ENCODE measurements at regions not wholly inside any gene's neighbourhood (a gene's known extent, or its start where the extent isn't known, plus 50 kb on each side); places are given as distances from the start of the nearest gene placed in this dataset.
A peak's percentile ranks its signal among the peaks of the same experiment; 100 is the strongest.

DNA sequence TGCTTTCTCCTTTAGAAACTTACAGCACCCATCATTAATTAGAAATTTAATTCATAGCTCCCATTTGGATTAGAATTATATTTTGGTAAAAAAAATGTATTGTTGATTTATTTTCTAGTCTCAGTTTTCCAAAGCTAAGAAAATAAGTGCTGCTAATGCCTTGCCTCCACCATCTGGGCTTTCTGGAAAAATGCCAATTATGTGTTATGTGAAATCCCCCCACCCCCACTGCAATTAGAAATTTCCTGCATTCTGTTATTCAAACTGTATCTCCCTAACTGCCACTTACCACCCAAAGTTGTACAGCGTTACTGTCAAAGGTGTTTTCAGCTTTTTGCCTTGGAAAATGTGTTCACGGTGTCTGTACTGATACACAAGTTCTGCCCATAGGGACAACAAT is 617.2 kb upstream of the UBE2E2 start:
- no peak for ATAC-seq

DNA sequence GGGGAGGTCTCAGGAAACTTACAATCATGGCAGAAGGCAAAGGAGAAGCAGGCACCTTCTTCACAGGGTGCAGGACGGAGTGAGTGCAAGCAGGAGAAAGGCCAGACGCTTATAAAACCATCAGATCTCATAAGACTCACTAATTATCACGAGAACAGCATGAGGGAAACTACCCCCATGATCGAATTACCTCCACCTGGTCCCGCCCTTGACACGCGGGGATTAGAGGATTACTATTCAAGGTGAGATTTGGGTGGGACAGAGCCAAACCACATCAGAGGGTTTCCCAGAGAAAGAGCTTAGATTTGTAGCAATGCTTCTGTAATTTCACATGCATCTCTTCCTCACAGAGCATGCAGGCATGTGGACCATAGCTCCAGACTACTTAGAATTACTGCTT is 615.7 kb upstream of the UBE2E2 start:
- H3K27me3 ChIP-seq (ENCODE audit: low read length) = no peaks in the 10 kb centered on the region
- no peak overlapping the region for H3K4me3 ChIP-seq (ENCODE audit: low read length)
- no peaks in the 10 kb centered on the region for H3K9me2 ChIP-seq (replicated peaks; ENCODE audit: low read length)
- H3K27ac ChIP-seq (ENCODE audit: low read length) = no peak overlapping the region
- H2AFZ ChIP-seq (ENCODE audit: low read length) = no peak overlapping the region
- no peaks in the 10 kb centered on the region for H3K36me3 ChIP-seq (ENCODE audit: low read depth, low read length)
- H3K4me1 ChIP-seq (ENCODE audit: insufficient read depth, low read length) = peaks cover 10% of the 10 kb centered on the region
- POLR2A ChIA-PET (ENCODE audit: unreplicated experiment) = no interaction called here
- DNase-seq (no peak), ATAC-seq (no peak)
- H3K79me2 ChIP-seq (ENCODE audit: low read length) = no peaks in the 10 kb centered on the region
- no peaks in the 10 kb centered on the region for H3F3A ChIP-seq (ENCODE audit: low read length, unreplicated experiment)
- no TSS peak for BruUV-seq (replicated peaks)
- no peaks in the 10 kb centered on the region for H4K20me1 ChIP-seq (ENCODE audit: low read length)
- H3K9ac ChIP-seq (ENCODE audit: low read length) = no peak overlapping the region
- no peaks in the 10 kb centered on the region for H3K9me3 ChIP-seq (ENCODE audit: low read length)
- intact Hi-C loops (cut with micrococcal nuclease) = no loop called here
- H3K4me2 ChIP-seq (ENCODE audit: low read length) = no peak overlapping the region
- TF ChIP-seq EZH2 (IDR thresholded peaks at IDR 0.05; ENCODE audit: low read length, unreplicated experiment) = no peak
- TF ChIP-seq, protein P1, sequence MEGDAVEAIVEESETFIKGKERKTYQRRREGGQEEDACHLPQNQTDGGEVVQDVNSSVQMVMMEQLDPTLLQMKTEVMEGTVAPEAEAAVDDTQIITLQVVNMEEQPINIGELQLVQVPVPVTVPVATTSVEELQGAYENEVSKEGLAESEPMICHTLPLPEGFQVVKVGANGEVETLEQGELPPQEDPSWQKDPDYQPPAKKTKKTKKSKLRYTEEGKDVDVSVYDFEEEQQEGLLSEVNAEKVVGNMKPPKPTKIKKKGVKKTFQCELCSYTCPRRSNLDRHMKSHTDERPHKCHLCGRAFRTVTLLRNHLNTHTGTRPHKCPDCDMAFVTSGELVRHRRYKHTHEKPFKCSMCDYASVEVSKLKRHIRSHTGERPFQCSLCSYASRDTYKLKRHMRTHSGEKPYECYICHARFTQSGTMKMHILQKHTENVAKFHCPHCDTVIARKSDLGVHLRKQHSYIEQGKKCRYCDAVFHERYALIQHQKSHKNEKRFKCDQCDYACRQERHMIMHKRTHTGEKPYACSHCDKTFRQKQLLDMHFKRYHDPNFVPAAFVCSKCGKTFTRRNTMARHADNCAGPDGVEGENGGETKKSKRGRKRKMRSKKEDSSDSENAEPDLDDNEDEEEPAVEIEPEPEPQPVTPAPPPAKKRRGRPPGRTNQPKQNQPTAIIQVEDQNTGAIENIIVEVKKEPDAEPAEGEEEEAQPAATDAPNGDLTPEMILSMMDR (conservative IDR thresholded peaks at IDR 0.05; ENCODE audit: low read depth, low read length) = no peak
- no peak for TF ChIP-seq EZH2phosphoT487 (IDR thresholded peaks at IDR 0.05; ENCODE audit: borderline replicate concordance, low read length)
- CTCF ChIA-PET = no interaction called here

More for the DNA sequence above, 617.2 kb upstream of the UBE2E2 start:
- no peaks in the 10 kb centered on the region for H3F3A ChIP-seq (ENCODE audit: low read length, unreplicated experiment)
- no peaks in the 10 kb centered on the region for H3K36me3 ChIP-seq (ENCODE audit: low read depth, low read length)
- H2AFZ ChIP-seq (ENCODE audit: low read length) = no peak overlapping the region
- ChIA-PET CTCF (no interaction called here), POLR2A (ENCODE audit: unreplicated experiment) (no interaction called here)
- no peak overlapping the region for H3K4me3 ChIP-seq (ENCODE audit: low read length)
- no peak overlapping the region for H3K9ac ChIP-seq (ENCODE audit: low read length)
- no TSS peak for BruUV-seq (replicated peaks)
- DNase-seq = no peak
- H3K4me2 ChIP-seq (ENCODE audit: low read length) = 0 out of 2 replicates have a peak overlapping the region, but pooled peaks have one; percentile 10
- peaks cover 10% of the 10 kb centered on the region for H3K4me1 ChIP-seq (ENCODE audit: insufficient read depth, low read length)
- intact Hi-C loops (cut with micrococcal nuclease) = no loop called here
- H3K9me2 ChIP-seq (replicated peaks; ENCODE audit: low read length) = peaks cover 3% of the 10 kb centered on the region; the same call in 1 of the 2 replicates
- H3K27ac ChIP-seq (ENCODE audit: low read length) = no peak overlapping the region
- no peaks in the 10 kb centered on the region for H3K27me3 ChIP-seq (ENCODE audit: low read length)
- H4K20me1 ChIP-seq (ENCODE audit: low read length) = no peaks in the 10 kb centered on the region
- no peaks in the 10 kb centered on the region for H3K9me3 ChIP-seq (ENCODE audit: low read length)
- TF ChIP-seq, protein P1 (conservative IDR thresholded peaks at IDR 0.05; ENCODE audit: low read depth, low read length) = no peak
- TF ChIP-seq EZH2 (IDR thresholded peaks at IDR 0.05; ENCODE audit: low read length, unreplicated experiment) (no peak), EZH2phosphoT487 (IDR thresholded peaks at IDR 0.05; ENCODE audit: borderline replicate concordance, low read length) (no peak)
- H3K79me2 ChIP-seq (ENCODE audit: low read length) = no peaks in the 10 kb centered on the region

DNA sequence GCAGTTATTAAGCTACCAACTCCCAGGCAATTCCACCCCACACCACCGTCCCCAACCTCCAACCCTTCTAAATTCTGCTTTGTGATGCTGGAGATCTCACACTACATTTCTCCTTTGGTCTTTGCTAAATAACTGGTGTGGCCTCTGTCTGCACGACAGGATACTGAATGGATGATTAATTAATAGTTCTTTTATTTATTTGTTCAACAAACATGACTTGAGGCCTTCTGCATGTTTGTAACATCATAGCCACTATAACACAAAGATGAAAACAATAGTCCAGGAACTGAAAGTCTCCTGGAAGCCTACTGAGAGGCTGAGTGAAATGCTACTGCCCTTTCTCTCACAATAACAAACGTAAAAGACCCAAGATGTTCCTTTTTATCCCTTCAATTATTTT is 609.5 kb upstream of the UBE2E2 start:
- H3K36me3 ChIP-seq (ENCODE audit: low read depth, low read length) = no peaks in the 10 kb centered on the region
- POLR2A ChIA-PET (ENCODE audit: unreplicated experiment) = interaction anchor here (0.6 kb wide), 1 partner anchor 101 kb away, joined by 3 read pairs; no protein-coding TSS in a partner anchor
- intact Hi-C loops (cut with micrococcal nuclease) = loop anchor here (2.0 kb wide), 1 partner anchor 25 kb away; no protein-coding TSS in a partner anchor
- no peaks in the 10 kb centered on the region for H4K20me1 ChIP-seq (ENCODE audit: low read length)
- no peaks in the 10 kb centered on the region for H3K9me3 ChIP-seq (ENCODE audit: low read length)
- no peaks in the 10 kb centered on the region for H3K79me2 ChIP-seq (ENCODE audit: low read length)
- no peaks in the 10 kb centered on the region for H3K9me2 ChIP-seq (replicated peaks; ENCODE audit: low read length)
- TF ChIP-seq EZH2 (IDR thresholded peaks at IDR 0.05; ENCODE audit: low read length, unreplicated experiment) (no peak), EZH2phosphoT487 (IDR thresholded peaks at IDR 0.05; ENCODE audit: borderline replicate concordance, low read length) (no peak)
- TF ChIP-seq, protein P1 (conservative IDR thresholded peaks at IDR 0.05; ENCODE audit: low read depth, low read length) = no peak
- no peak for DNase-seq
- H3K4me1 ChIP-seq (ENCODE audit: insufficient read depth, low read length) = peaks cover 16% of the 10 kb centered on the region; the same call in 1 of the 2 replicates
- H3K4me2 ChIP-seq (ENCODE audit: low read length) = no peak overlapping the region
- no peaks in the 10 kb centered on the region for H3K27me3 ChIP-seq (ENCODE audit: low read length)
- CTCF ChIA-PET = no interaction called here
- no peak overlapping the region for H2AFZ ChIP-seq (ENCODE audit: low read length)
- no peaks in the 10 kb centered on the region for H3F3A ChIP-seq (ENCODE audit: low read length, unreplicated experiment)
- H3K4me3 ChIP-seq (ENCODE audit: low read length) = no peak overlapping the region
- no peak overlapping the region for H3K9ac ChIP-seq (ENCODE audit: low read length)
- BruUV-seq (replicated peaks) = no TSS peak
- peak; percentile 59 for ATAC-seq
- no peak overlapping the region for H3K27ac ChIP-seq (ENCODE audit: low read length)
